ENCODE measurements at regions not wholly inside any gene's neighbourhood (a gene's known extent, or its start where the extent isn't known, plus 50 kb on each side); places are given as distances from the start of the nearest gene placed in this dataset.

DNA sequence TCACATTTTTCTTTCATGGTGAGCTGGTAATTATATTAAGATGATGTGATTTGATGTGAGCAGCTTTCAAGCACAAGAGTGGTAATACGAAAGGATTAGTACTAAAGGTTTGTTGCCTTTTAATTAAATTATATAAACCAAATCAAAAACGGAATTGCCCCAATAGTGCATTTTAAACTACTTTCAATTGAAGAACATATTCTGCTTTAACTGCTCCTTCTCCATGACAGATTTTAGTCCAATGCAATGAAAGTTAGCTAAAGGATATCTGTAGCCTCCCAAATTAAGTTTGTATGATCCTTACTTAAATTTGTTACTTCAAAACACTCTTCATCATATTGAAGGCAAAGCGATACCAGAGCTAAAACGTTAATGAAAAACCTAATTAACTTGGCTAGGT is 447.1 kb upstream of the AMOT start:
- no CpG with 5 or more reads among the region's 4 CpGs for WGBS, 2 experiments (ENCODE audit: insufficient coverage in 2 of 2)
- H3K4me1 ChIP-seq (ENCODE audit: control insufficient read depth, insufficient read depth, low read length, poor library complexity, severe bottlenecking), result no peaks in the 10 kb centered on the region
- H3K4me3 ChIP-seq (ENCODE audit: extremely low read depth, insufficient read depth, low read length, poor library complexity, severe bottlenecking), result no peak overlapping the region
- H3K27ac ChIP-seq (ENCODE audit: low read depth, low read length, severe bottlenecking), result no peak overlapping the region
- H3K36me3 ChIP-seq (ENCODE audit: control insufficient read depth, insufficient read depth, low read length), result no peaks in the 10 kb centered on the region
- no peaks in the 10 kb centered on the region for H3K9me3 ChIP-seq (ENCODE audit: control insufficient read depth, low read length)

DNA sequence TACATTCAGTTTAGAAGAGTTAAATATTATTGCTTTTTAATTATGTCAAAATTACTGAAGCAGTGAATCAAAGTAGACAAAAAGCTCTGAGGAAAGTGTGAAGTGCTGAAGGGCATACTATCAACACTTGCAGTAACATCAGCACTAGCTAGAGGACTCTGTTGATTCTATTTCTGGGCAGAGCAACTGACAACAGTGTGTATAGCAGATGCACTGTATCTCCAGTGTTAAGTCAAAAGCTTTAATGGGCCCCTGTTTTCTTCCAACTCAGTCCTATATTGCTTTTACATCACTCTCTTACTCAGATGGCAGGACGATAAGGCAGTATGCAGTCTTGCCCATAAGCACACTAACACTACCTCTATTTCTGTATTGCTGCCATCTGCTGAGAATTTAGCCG is 435.2 kb upstream of the AMOT start:
- no peak overlapping the region for H3K27ac ChIP-seq (ENCODE audit: low read depth, low read length, severe bottlenecking)
- no peaks in the 10 kb centered on the region for H3K4me1 ChIP-seq (ENCODE audit: control insufficient read depth, insufficient read depth, low read length, poor library complexity, severe bottlenecking)
- H3K36me3 ChIP-seq (ENCODE audit: control insufficient read depth, insufficient read depth, low read length), result no peaks in the 10 kb centered on the region
- WGBS, 2 experiments (ENCODE audit: insufficient coverage in 2 of 2), result 86% methylated on average over 1 of the region's 2 CpGs; no CpG with 5 or more reads in 1 of the 2 experiments
- H3K4me3 ChIP-seq (ENCODE audit: extremely low read depth, insufficient read depth, low read length, poor library complexity, severe bottlenecking), result no peak overlapping the region
- H3K9me3 ChIP-seq (ENCODE audit: control insufficient read depth, low read length), result no peaks in the 10 kb centered on the region

DNA sequence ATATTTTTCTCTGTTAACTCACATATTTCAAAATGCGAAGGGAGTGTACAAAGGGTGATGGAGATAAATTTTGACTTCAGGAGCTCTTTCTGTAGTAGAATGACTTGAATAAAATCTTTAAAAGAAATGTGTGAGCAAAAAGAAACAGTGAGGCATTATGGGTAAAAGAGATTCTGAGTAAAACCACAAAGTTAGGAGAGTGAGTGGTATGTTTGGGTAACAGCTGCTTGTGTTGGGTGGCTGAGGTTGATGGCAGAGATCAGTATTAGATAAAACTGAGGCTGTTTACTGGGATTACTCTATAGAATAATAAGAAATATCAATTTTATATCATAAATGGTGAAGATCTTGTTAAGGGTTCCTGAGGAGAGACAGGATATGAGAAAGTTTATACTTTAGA is 434.2 kb upstream of the AMOT start:
- no peak overlapping the region for H3K4me3 ChIP-seq (ENCODE audit: extremely low read depth, insufficient read depth, low read length, poor library complexity, severe bottlenecking)
- no peak overlapping the region for H3K27ac ChIP-seq (ENCODE audit: low read depth, low read length, severe bottlenecking)
- WGBS, 2 experiments (ENCODE audit: insufficient coverage in 2 of 2), result no CpG with 5 or more reads among the region's 1 CpG
- no peaks in the 10 kb centered on the region for H3K4me1 ChIP-seq (ENCODE audit: control insufficient read depth, insufficient read depth, low read length, poor library complexity, severe bottlenecking)
- no peaks in the 10 kb centered on the region for H3K36me3 ChIP-seq (ENCODE audit: control insufficient read depth, insufficient read depth, low read length)
- no peaks in the 10 kb centered on the region for H3K9me3 ChIP-seq (ENCODE audit: control insufficient read depth, low read length)

DNA sequence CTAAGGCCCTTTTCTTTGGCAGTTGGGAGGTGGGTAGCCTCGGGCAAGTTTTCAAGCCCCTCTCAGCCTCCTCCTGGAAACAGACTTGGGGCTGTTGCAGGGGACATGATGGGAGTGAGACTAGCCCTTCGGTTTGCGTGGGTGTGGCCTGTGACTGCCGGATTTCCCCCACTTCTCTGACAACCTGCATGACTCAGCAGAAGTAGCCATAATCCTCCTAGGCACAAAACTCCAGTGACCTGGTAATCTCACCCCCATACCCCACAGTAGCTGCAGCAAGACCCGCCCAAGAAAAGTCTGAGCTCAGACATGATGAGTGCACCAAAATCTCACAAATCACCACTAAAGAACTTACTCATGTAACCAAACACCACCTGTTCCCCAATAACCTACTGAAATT is 433.7 kb upstream of the AMOT start:
- Histone ChIP-seq H3K36me3 (ENCODE audit: control insufficient read depth, insufficient read depth, low read length) (no peaks in the 10 kb centered on the region), H3K4me1 (ENCODE audit: control insufficient read depth, insufficient read depth, low read length, poor library complexity, severe bottlenecking) (no peaks in the 10 kb centered on the region), H3K4me3 (ENCODE audit: extremely low read depth, insufficient read depth, low read length, poor library complexity, severe bottlenecking) (no peak overlapping the region), H3K27ac (ENCODE audit: low read depth, low read length, severe bottlenecking) (no peak overlapping the region), H3K9me3 (ENCODE audit: control insufficient read depth, low read length) (no peaks in the 10 kb centered on the region)
- 60% methylated on average over 1 of the region's 5 CpGs; no CpG with 5 or more reads in 1 of the 2 experiments for WGBS, 2 experiments (ENCODE audit: insufficient coverage in 2 of 2)

DNA sequence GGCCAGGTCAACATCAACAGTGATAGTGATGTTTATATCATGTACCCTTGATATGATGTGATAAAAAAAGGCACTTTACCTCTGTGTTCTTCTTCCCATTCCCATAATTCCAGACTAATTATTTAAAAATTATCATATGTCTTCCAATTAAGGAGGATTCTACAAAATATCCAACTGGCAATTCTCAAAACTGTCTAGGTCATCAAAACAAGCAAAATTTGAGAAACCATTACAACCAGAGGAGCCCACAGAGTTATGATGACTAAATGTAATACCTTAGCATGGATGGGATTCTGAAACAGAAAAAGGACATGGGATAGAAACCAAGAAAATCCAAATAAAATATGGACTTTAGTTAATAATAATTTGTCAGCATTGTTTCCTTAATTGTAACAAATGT is 428.6 kb upstream of the AMOT start:
- H3K27ac ChIP-seq (ENCODE audit: low read depth, low read length, severe bottlenecking), result no peak overlapping the region

DNA sequence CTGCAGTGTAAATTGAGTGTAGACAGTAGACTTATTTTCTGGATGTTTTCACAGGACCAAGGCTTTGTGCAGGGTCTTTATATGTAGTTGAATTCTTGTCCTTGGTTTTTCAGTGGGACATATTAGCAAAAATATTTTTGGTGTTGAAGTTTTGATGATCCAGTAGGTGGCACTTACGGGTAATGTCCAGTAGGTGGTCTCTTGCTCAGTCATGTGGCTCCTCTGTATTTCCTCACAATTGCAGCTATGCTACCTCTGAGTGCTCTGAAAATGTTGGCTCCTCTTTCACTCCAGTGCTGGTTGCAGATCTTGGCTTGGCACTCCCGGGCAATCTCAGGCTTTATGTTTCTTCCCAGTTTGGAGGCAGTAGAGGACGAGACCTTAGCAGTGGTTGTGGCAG is 419.8 kb upstream of the AMOT start:
- H3K9me3 ChIP-seq (ENCODE audit: control insufficient read depth, low read length), result no peaks in the 10 kb centered on the region
- H3K4me1 ChIP-seq (ENCODE audit: control insufficient read depth, insufficient read depth, low read length, poor library complexity, severe bottlenecking), result no peaks in the 10 kb centered on the region
- H3K4me3 ChIP-seq (ENCODE audit: extremely low read depth, insufficient read depth, low read length, poor library complexity, severe bottlenecking), result no peak overlapping the region
- H3K36me3 ChIP-seq (ENCODE audit: control insufficient read depth, insufficient read depth, low read length), result no peaks in the 10 kb centered on the region
- WGBS, 2 experiments (ENCODE audit: insufficient coverage in 2 of 2), result no CpG with 5 or more reads among the region's 3 CpGs
- no peak overlapping the region for H3K27ac ChIP-seq (ENCODE audit: low read depth, low read length, severe bottlenecking)

More for the DNA sequence above, 428.6 kb upstream of the AMOT start:
- Histone ChIP-seq H3K9me3 (ENCODE audit: control insufficient read depth, low read length) (no peaks in the 10 kb centered on the region), H3K4me1 (ENCODE audit: control insufficient read depth, insufficient read depth, low read length, poor library complexity, severe bottlenecking) (no peaks in the 10 kb centered on the region), H3K4me3 (ENCODE audit: extremely low read depth, insufficient read depth, low read length, poor library complexity, severe bottlenecking) (no peak overlapping the region), H3K36me3 (ENCODE audit: control insufficient read depth, insufficient read depth, low read length) (no peaks in the 10 kb centered on the region)

DNA sequence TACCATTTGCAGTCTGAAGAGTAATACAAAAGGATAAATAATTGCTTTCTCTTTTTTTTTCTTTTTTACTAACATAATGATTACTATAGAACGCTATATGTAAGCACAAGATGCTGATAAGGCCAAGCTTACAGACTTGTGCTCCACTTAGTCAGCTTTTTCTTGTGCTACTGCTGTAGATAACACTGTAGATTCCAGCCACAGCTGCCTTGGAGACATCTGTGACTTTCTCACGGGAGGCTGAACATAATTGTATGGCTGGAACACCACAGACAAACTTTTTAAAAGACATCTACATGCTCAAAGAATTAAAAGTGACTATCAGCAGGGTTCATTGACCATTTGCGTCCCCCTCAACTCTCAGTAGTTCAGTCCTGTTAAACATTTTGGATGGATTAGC is 381.7 kb upstream of the AMOT start:
- no peaks in the 10 kb centered on the region for H3K4me1 ChIP-seq (ENCODE audit: control insufficient read depth, insufficient read depth, low read length, poor library complexity, severe bottlenecking)
- no peaks in the 10 kb centered on the region for H3K36me3 ChIP-seq (ENCODE audit: control insufficient read depth, insufficient read depth, low read length)
- no CpG with 5 or more reads among the region's 3 CpGs for WGBS, 2 experiments (ENCODE audit: insufficient coverage in 2 of 2)
- no peaks in the 10 kb centered on the region for H3K9me3 ChIP-seq (ENCODE audit: control insufficient read depth, low read length)
- no peak overlapping the region for H3K4me3 ChIP-seq (ENCODE audit: extremely low read depth, insufficient read depth, low read length, poor library complexity, severe bottlenecking)
- no peak overlapping the region for H3K27ac ChIP-seq (ENCODE audit: low read depth, low read length, severe bottlenecking)

DNA sequence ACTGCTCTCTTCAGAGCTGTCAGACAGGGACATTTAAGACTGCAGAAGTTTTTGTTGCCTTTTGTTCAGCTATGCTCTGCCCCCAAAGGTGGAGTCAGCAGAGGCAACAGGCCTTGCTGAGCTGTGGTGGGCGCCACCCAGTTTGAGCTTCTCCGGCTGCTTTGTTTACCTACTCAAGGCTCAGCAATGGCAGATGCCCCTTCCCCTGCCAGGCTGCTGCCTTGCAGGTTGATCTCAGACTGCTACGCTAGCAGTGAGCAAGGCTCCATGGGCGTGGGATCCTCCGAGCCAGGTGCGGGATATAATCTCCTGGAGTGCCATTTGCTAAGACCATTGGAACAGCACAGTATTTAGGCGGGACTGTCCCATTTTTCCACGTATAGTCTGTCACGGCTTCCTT is 371.4 kb upstream of the AMOT start:
- H3K36me3 ChIP-seq (ENCODE audit: control insufficient read depth, insufficient read depth, low read length), result no peaks in the 10 kb centered on the region
- H3K4me1 ChIP-seq (ENCODE audit: control insufficient read depth, insufficient read depth, low read length, poor library complexity, severe bottlenecking), result no peaks in the 10 kb centered on the region
- H3K9me3 ChIP-seq (ENCODE audit: control insufficient read depth, low read length), result no peaks in the 10 kb centered on the region
- WGBS, 2 experiments (ENCODE audit: insufficient coverage in 2 of 2), result 86 to 94% methylated on average over 7 to 9 of the region's 9 CpGs
- no peak overlapping the region for H3K4me3 ChIP-seq (ENCODE audit: extremely low read depth, insufficient read depth, low read length, poor library complexity, severe bottlenecking)
- H3K27ac ChIP-seq (ENCODE audit: low read depth, low read length, severe bottlenecking), result no peak overlapping the region

DNA sequence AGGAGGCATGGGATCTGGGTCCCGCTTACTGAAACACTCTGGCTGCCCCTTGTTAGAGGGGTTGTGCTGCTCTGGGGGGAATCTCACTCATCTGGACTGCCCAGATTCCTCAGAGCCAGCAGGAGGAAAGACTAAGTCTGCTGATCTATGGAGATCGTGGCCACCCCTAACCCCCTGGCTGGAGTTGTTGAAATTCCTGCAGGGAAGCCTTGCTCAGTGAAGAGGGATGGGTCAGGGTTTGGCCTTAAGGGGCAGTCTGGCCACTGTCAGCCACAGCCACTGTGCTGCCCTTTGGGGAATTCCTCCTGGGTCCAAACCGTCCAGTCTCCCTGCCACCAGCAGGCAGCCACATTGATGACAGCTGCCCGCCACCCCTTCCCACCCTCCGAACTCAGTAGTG is 362.0 kb upstream of the AMOT start:
- 100% methylated on average over 1 of the region's 5 CpGs; no CpG with 5 or more reads in 1 of the 2 experiments for WGBS, 2 experiments (ENCODE audit: insufficient coverage in 2 of 2)
- H3K9me3 ChIP-seq (ENCODE audit: control insufficient read depth, low read length), result no peaks in the 10 kb centered on the region
- H3K36me3 ChIP-seq (ENCODE audit: control insufficient read depth, insufficient read depth, low read length), result no peaks in the 10 kb centered on the region
- no peak overlapping the region for H3K27ac ChIP-seq (ENCODE audit: low read depth, low read length, severe bottlenecking)
- H3K4me3 ChIP-seq (ENCODE audit: extremely low read depth, insufficient read depth, low read length, poor library complexity, severe bottlenecking), result no peak overlapping the region
- H3K4me1 ChIP-seq (ENCODE audit: control insufficient read depth, insufficient read depth, low read length, poor library complexity, severe bottlenecking), result no peaks in the 10 kb centered on the region

DNA sequence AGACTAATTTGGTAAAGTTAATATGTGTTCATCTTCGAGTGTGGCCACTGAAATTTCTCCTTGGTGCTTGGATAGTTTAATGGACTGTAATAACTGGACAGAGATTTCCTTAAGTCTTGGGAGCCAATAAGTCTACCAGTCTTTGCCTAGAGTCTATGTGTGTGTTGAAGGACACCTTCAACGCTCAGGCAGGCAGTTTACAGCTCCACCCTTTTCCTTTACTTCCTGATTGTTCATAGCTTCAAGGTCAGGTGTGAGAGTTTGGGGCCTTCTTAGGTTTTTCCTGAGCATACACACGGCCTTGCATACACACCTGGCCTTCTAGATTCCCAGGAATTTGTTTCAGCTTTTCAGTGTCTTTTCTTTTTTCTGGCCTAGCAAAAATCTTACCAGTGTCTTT is 355.3 kb upstream of the AMOT start:
- no peaks in the 10 kb centered on the region for H3K4me1 ChIP-seq (ENCODE audit: control insufficient read depth, insufficient read depth, low read length, poor library complexity, severe bottlenecking)
- no CpG with 5 or more reads among the region's 3 CpGs for WGBS, 2 experiments (ENCODE audit: insufficient coverage in 2 of 2)
- H3K36me3 ChIP-seq (ENCODE audit: control insufficient read depth, insufficient read depth, low read length), result no peaks in the 10 kb centered on the region
- H3K4me3 ChIP-seq (ENCODE audit: extremely low read depth, insufficient read depth, low read length, poor library complexity, severe bottlenecking), result no peak overlapping the region
- no peaks in the 10 kb centered on the region for H3K9me3 ChIP-seq (ENCODE audit: control insufficient read depth, low read length)
- H3K27ac ChIP-seq (ENCODE audit: low read depth, low read length, severe bottlenecking), result no peak overlapping the region

DNA sequence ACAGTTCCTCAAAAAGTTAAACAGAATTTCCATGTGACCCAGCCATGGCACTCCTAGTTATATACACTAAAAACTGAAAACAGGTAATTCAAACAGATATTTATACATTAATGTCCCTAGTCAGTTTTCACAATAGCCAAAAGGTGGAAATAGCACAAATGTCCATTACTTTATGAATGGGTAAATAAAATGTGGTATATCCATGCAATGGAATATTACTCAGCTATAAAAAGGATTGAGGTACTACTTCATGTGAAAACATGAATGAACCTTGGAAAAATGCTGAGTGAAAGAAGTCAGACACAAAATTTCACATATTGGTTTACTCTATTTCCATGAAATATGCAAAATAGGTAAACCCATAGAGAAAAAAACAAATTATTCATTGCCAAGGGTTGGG is 351.8 kb upstream of the AMOT start:
- Histone ChIP-seq H3K4me1 (ENCODE audit: control insufficient read depth, insufficient read depth, low read length, poor library complexity, severe bottlenecking) (no peaks in the 10 kb centered on the region), H3K27ac (ENCODE audit: low read depth, low read length, severe bottlenecking) (no peak overlapping the region), H3K4me3 (ENCODE audit: extremely low read depth, insufficient read depth, low read length, poor library complexity, severe bottlenecking) (no peak overlapping the region), H3K36me3 (ENCODE audit: control insufficient read depth, insufficient read depth, low read length) (no peaks in the 10 kb centered on the region), H3K9me3 (ENCODE audit: control insufficient read depth, low read length) (no peaks in the 10 kb centered on the region)

DNA sequence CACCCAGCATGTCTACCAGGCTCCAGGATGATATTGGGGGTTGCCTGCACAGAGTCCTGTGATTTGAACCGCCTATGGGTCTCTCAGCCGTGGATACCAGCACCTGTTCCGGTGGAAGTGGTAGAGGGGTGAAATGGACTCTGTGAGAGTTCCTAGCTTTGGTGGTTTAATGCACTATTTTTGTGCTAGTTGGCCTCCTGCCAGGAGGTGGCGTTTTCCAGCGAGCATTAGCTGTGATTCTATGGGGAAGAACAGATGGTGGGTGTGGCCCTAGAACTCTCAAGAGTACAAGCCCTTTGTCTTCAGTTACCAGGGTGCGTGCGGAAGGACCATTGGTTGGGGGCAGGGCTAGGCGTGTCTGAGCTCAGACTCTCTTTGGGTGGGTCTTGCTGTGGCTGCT is 316.9 kb upstream of the AMOT start:
- 96 to 100% methylated on average over 2 to 5 of the region's 8 CpGs for WGBS, 2 experiments (ENCODE audit: insufficient coverage in 2 of 2)
- Histone ChIP-seq H3K4me3 (ENCODE audit: extremely low read depth, insufficient read depth, low read length, poor library complexity, severe bottlenecking) (no peak overlapping the region), H3K27ac (ENCODE audit: low read depth, low read length, severe bottlenecking) (no peak overlapping the region)

More for the DNA sequence above, 316.9 kb upstream of the AMOT start:
- H3K36me3 ChIP-seq (ENCODE audit: control insufficient read depth, insufficient read depth, low read length), result no peaks in the 10 kb centered on the region
- H3K9me3 ChIP-seq (ENCODE audit: control insufficient read depth, low read length), result no peaks in the 10 kb centered on the region
- no peaks in the 10 kb centered on the region for H3K4me1 ChIP-seq (ENCODE audit: control insufficient read depth, insufficient read depth, low read length, poor library complexity, severe bottlenecking)
